ENCODE measurements at regions not wholly inside any gene's neighbourhood (a gene's known extent, or its start where the extent isn't known, plus 50 kb on each side); places are given as distances from the start of the nearest gene placed in this dataset.

GRCh38 chr6:141335477-141336273 is 797.0 kb upstream of the GJE1 start:
- Histone ChIP-seq H3K4me3 (ENCODE audit: low read length) (no peak overlapping the region), H3K27me3 (ENCODE audit: control insufficient read depth, insufficient read depth, low read length) (no peaks in the 10 kb centered on the region), H3K36me3 (ENCODE audit: control insufficient read depth, insufficient read depth, low read length) (no peaks in the 10 kb centered on the region), H3K4me1 (ENCODE audit: control insufficient read depth, insufficient read depth, low read length) (no peaks in the 10 kb centered on the region), H3K27ac (ENCODE audit: low read length) (no peak overlapping the region), H3K9me3 (ENCODE audit: control insufficient read depth, low read depth, low read length) (no peaks in the 10 kb centered on the region)
- DNase-seq = no peak
- 93% methylated on average over 2 of the region's 4 CpGs for WGBS (ENCODE audit: insufficient coverage, low lambda C conversion rate)

GRCh38 chr6:141326925-141327324 is 805.8 kb upstream of the GJE1 start:
- Histone ChIP-seq H3K4me3 (ENCODE audit: low read length) (no peak overlapping the region), H3K4me1 (ENCODE audit: control insufficient read depth, insufficient read depth, low read length) (no peaks in the 10 kb centered on the region), H3K27ac (ENCODE audit: low read length) (no peak overlapping the region), H3K9me3 (ENCODE audit: control insufficient read depth, low read depth, low read length) (no peaks in the 10 kb centered on the region), H3K36me3 (ENCODE audit: control insufficient read depth, insufficient read depth, low read length) (no peaks in the 10 kb centered on the region), H3K27me3 (ENCODE audit: control insufficient read depth, insufficient read depth, low read length) (no peaks in the 10 kb centered on the region)
- DNase-seq = no peak

DNA sequence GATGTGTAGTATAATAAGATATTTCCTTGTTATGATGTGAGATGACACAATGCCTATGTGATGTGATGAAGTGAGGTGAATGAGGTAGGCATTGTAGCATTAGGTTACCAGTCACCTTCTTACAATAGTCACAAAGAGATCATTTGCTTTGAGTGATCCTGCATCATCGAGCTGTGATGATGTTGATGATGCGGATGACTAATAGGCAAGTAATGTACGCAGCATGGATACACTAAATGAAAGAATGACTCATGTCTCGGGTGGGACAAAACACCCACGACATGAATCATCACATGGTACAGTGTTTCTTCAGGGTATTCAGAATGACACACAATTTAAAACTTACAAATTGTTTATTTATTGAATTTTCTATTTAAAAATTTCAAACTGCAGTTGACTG is 806.3 kb upstream of the GJE1 start:
- DNase-seq = no peak
- H3K4me3 ChIP-seq (ENCODE audit: low read length) = no peak overlapping the region
- H3K4me1 ChIP-seq (ENCODE audit: control insufficient read depth, insufficient read depth, low read length) = no peaks in the 10 kb centered on the region
- no peaks in the 10 kb centered on the region for H3K27me3 ChIP-seq (ENCODE audit: control insufficient read depth, insufficient read depth, low read length)
- WGBS (ENCODE audit: insufficient coverage, low lambda C conversion rate) = 54% methylated on average over 2 of the region's 5 CpGs
- no peak overlapping the region for H3K27ac ChIP-seq (ENCODE audit: low read length)
- H3K9me3 ChIP-seq (ENCODE audit: control insufficient read depth, low read depth, low read length) = no peaks in the 10 kb centered on the region
- no peaks in the 10 kb centered on the region for H3K36me3 ChIP-seq (ENCODE audit: control insufficient read depth, insufficient read depth, low read length)

DNA sequence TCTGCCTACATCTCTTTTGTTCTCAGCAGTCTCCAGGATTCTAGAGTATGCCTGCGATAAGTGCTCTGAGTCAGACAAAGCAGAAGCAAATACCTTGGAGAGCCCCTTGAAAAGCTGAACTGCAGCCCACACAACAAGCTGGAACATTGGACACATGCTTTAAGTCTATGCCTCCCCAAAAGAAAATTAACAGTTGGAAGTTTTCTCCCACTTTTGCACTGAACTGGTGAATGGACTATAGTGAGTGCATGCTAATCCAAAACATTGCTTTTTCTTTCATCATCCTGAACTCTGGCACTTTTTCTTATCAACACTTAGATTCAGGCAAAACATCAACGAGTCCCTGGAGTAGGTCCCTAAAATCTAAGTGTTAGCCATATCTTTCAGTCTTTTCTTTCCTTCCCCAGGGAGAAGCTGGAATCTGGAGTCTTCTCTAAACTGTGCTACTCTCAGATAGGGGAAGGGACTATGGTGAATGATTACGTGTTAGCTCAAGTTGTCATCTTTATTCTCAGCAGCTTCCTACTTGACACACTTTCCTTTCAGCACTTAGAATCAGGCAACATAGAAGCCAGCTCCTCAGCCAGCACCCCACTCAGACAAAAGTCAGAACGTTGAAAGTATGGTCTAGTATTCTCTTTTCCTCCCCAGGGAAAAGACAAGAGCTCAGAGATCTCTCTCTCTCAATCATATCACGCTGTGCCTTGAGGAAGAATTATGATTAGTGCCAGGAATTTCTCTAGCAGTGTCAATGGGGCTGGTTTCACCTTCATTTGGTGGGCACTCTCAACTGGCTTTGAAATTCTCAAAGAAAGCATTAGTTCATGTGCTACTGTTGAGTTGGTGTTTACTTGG is 811.0 kb upstream of the GJE1 start:
- Histone ChIP-seq H3K36me3 (ENCODE audit: control insufficient read depth, insufficient read depth, low read length) (no peaks in the 10 kb centered on the region), H3K4me1 (ENCODE audit: control insufficient read depth, insufficient read depth, low read length) (no peaks in the 10 kb centered on the region), H3K9me3 (ENCODE audit: control insufficient read depth, low read depth, low read length) (no peaks in the 10 kb centered on the region), H3K27me3 (ENCODE audit: control insufficient read depth, insufficient read depth, low read length) (no peaks in the 10 kb centered on the region), H3K27ac (ENCODE audit: low read length) (no peak overlapping the region), H3K4me3 (ENCODE audit: low read length) (no peak overlapping the region)
- no CpG with 5 or more reads among the region's 5 CpGs for WGBS (ENCODE audit: insufficient coverage, low lambda C conversion rate)
- DNase-seq = no peak

DNA sequence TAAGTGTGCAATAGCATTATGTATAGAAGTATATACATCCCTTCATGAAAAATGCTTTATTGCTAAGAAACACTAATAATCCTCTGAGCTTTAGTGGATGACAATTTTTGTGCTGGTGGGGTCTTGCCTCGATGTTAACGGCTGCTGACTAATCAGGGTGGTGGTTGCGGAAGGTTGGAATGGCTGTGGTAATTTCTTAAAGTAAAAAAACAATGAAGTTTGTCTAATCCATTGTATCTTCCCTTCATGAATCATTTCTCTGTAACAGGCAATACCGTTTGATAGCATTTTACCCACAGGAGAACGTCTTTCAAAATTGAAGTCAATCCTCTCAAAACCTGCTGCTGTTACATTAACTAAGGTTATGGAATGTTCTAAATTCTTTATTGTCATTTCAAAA is 816.5 kb upstream of the GJE1 start:
- Histone ChIP-seq H3K36me3 (ENCODE audit: control insufficient read depth, insufficient read depth, low read length) (no peaks in the 10 kb centered on the region), H3K4me3 (ENCODE audit: low read length) (no peak overlapping the region), H3K9me3 (ENCODE audit: control insufficient read depth, low read depth, low read length) (no peaks in the 10 kb centered on the region), H3K4me1 (ENCODE audit: control insufficient read depth, insufficient read depth, low read length) (no peaks in the 10 kb centered on the region), H3K27ac (ENCODE audit: low read length) (no peak overlapping the region), H3K27me3 (ENCODE audit: control insufficient read depth, insufficient read depth, low read length) (no peaks in the 10 kb centered on the region)
- no CpG with 5 or more reads among the region's 5 CpGs for WGBS (ENCODE audit: insufficient coverage, low lambda C conversion rate)
- DNase-seq = no peak

DNA sequence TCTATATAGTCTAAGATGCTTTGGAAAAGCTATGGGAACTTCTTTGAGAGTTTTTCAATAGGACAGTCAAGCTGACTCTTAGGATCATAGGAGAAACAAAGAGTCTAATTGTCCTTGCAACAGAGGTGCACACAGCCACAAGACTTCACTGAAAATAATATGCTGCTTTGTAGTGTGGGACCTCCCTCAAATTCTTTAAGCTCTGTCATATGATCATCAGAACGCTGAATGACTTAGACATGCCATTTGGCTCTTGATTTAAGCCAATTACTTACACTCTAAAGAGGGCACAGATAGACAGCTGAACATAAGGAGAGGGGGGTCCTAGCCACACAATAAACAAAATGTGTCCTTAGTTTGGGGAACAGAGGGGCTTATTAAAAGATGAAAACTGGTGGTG is 818.7 kb upstream of the GJE1 start:
- DNase-seq = no peak

GRCh38 chr6:141309295-141309694 is 823.4 kb upstream of the GJE1 start:
- DNase-seq = no peak
- Histone ChIP-seq H3K27ac (ENCODE audit: low read length) (no peak overlapping the region), H3K36me3 (ENCODE audit: control insufficient read depth, insufficient read depth, low read length) (no peaks in the 10 kb centered on the region), H3K9me3 (ENCODE audit: control insufficient read depth, low read depth, low read length) (no peaks in the 10 kb centered on the region), H3K4me1 (ENCODE audit: control insufficient read depth, insufficient read depth, low read length) (no peaks in the 10 kb centered on the region), H3K4me3 (ENCODE audit: low read length) (no peak overlapping the region), H3K27me3 (ENCODE audit: control insufficient read depth, insufficient read depth, low read length) (no peaks in the 10 kb centered on the region)

More for the DNA sequence above, 818.7 kb upstream of the GJE1 start:
- Histone ChIP-seq H3K36me3 (ENCODE audit: control insufficient read depth, insufficient read depth, low read length) (no peaks in the 10 kb centered on the region), H3K27ac (ENCODE audit: low read length) (no peak overlapping the region), H3K27me3 (ENCODE audit: control insufficient read depth, insufficient read depth, low read length) (no peaks in the 10 kb centered on the region), H3K4me3 (ENCODE audit: low read length) (no peak overlapping the region), H3K4me1 (ENCODE audit: control insufficient read depth, insufficient read depth, low read length) (no peaks in the 10 kb centered on the region), H3K9me3 (ENCODE audit: control insufficient read depth, low read depth, low read length) (no peaks in the 10 kb centered on the region)
- WGBS (ENCODE audit: insufficient coverage, low lambda C conversion rate) = no CpG with 5 or more reads among the region's 1 CpG

DNA sequence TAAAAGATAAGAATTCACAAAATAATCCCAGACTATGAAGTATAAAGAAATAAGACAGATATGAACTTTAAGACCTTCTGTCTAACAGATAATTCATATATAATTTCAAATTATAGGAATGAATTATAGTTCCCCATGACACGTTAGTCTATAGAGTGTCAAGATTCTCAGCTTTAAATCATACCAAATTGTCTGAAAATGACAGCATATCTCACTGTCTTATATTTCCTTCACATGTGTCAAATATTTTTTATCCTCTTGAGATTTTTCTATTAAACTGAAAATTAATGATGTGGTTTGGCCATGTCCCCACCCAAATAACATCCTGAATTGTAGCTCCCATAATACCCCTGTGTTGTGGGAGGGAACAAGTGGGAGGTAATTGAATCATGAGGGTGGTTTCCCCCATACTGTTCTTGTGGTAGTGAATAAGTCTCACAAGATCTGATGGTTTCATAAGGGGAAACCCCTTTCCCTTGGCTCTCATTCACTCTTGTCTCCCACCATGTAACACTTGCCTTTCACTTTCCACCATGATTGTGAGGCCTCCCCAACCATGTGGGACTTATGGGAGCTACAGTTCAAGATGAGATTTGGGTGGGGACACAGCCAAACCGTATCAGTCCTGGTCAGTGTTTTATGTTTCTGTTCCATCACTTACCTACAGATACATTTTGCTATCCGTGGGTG is 825.3 kb upstream of the GJE1 start:
- no peak overlapping the region for H3K4me3 ChIP-seq (ENCODE audit: low read length)
- H3K36me3 ChIP-seq (ENCODE audit: control insufficient read depth, insufficient read depth, low read length) = no peaks in the 10 kb centered on the region
- H3K9me3 ChIP-seq (ENCODE audit: control insufficient read depth, low read depth, low read length) = no peaks in the 10 kb centered on the region
- DNase-seq = no peak
- no peaks in the 10 kb centered on the region for H3K4me1 ChIP-seq (ENCODE audit: control insufficient read depth, insufficient read depth, low read length)
- no peaks in the 10 kb centered on the region for H3K27me3 ChIP-seq (ENCODE audit: control insufficient read depth, insufficient read depth, low read length)
- WGBS (ENCODE audit: insufficient coverage, low lambda C conversion rate) = 70% methylated on average over 2 of the region's 3 CpGs
- no peak overlapping the region for H3K27ac ChIP-seq (ENCODE audit: low read length)

GRCh38 chr6:141303907-141304306 is 828.8 kb upstream of the GJE1 start:
- 100% methylated on average over 4 of the region's 6 CpGs for whole genome bisulfite sequencing (ENCODE audit: insufficient coverage, low lambda C conversion rate)
- Histone ChIP-seq H3K4me1 (ENCODE audit: control insufficient read depth, insufficient read depth, low read length) (no peaks in the 10 kb centered on the region), H3K36me3 (ENCODE audit: control insufficient read depth, insufficient read depth, low read length) (no peaks in the 10 kb centered on the region), H3K9me3 (ENCODE audit: control insufficient read depth, low read depth, low read length) (no peaks in the 10 kb centered on the region), H3K27ac (ENCODE audit: low read length) (no peak overlapping the region), H3K4me3 (ENCODE audit: low read length) (no peak overlapping the region), H3K27me3 (ENCODE audit: control insufficient read depth, insufficient read depth, low read length) (no peaks in the 10 kb centered on the region)
- no peak for DNase-seq

DNA sequence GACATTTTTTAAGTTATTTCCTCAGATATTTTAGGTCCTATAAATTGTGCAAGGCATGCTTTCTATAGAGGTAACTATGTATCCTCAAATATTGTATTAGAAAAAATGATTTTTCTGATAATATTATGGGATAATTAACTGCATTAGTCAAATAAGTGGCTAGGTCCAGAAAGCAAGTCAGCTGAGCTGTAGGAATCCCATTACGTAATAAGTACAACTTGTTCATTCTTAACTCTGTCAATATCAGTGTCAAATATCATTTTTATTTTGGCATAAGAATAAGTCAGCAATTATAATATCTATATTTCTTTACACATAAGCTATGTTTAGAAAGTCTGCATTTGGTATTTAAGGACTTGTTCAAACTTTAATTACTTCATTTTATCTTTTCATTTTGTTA is 830.9 kb upstream of the GJE1 start:
- 86% methylated on average over 1 of the region's 1 CpG for WGBS (ENCODE audit: insufficient coverage, low lambda C conversion rate)
- Histone ChIP-seq H3K9me3 (ENCODE audit: control insufficient read depth, low read depth, low read length) (no peaks in the 10 kb centered on the region), H3K27me3 (ENCODE audit: control insufficient read depth, insufficient read depth, low read length) (no peaks in the 10 kb centered on the region), H3K36me3 (ENCODE audit: control insufficient read depth, insufficient read depth, low read length) (no peaks in the 10 kb centered on the region), H3K4me3 (ENCODE audit: low read length) (no peak overlapping the region), H3K4me1 (ENCODE audit: control insufficient read depth, insufficient read depth, low read length) (no peaks in the 10 kb centered on the region), H3K27ac (ENCODE audit: low read length) (no peak overlapping the region)
- no peak for DNase-seq

Data from large intestine (tissue), 3 donors.